SK-N-SH (cell line): ENCODE measurements at regions not wholly inside any gene's neighbourhood (a gene's known extent, or its start where the extent isn't known, plus 50 kb on each side); places are given as distances from the start of the nearest gene placed in this dataset.

Source experiments
- EP300 ChIP-seq, 2 experiments: IDR thresholded peaks; 2 replicates each; pipeline versions ENCODE4 v1.4.0 to v1.6.1; 2012; ENCODE audit warnings: borderline replicate concordance in 1 of 2, low read depth in 1 of 2, low read length in 1 of 2
- EZH2phosphoT487 ChIP-seq: fragments of 200-600 bp; sonication (generic); IDR thresholded peaks from 2 replicates; pipeline ENCODE4 v1.6.1; 2017; ENCODE audit warnings: low read depth, mixed run types, mild to moderate bottlenecking, antibody characterized with exemption, moderate library complexity, borderline replicate concordance
- JUND ChIP-seq: IDR thresholded peaks from 2 replicates; pipeline ENCODE4 v1.4.0; 2012
- RCOR1 ChIP-seq: fragments of 150-350 bp; IDR thresholded peaks from 2 replicates; pipeline ENCODE4 v1.6.1; 2017; ENCODE audit warnings: antibody characterized with exemption, low read length
- TAF1 ChIP-seq: IDR thresholded peaks from 2 replicates; pipeline ENCODE4 v1.6.1; 2012; ENCODE audit warnings: low read depth, mild to moderate bottlenecking, low read length, moderate library complexity, borderline replicate concordance
- YY1 ChIP-seq: IDR thresholded peaks from 2 replicates; pipeline ENCODE4 v1.4.0; 2012; ENCODE audit warnings: low read depth, mild to moderate bottlenecking
- TF ChIP-seq, protein P1 (sequence below): IDR thresholded peaks from 2 replicates; pipeline ENCODE4 v1.6.1; 2012; ENCODE audit warnings: mild to moderate bottlenecking, low read depth, low read length, moderate library complexity
- TF ChIP-seq, protein P2 (sequence below): fragments of 200-600 bp; sonication (generic); IDR thresholded peaks from 2 replicates; pipeline ENCODE4 v1.6.1; 2017; ENCODE audit warnings: antibody characterized with exemption, mild to moderate bottlenecking, moderate library complexity
- TF ChIP-seq, protein P3 (sequence below): fragments of 150-350 bp; IDR thresholded peaks from 2 replicates; pipeline ENCODE4 v1.6.1; 2017; ENCODE audit warnings: antibody characterized with exemption, low read length, low read depth, borderline replicate concordance

DNA sequence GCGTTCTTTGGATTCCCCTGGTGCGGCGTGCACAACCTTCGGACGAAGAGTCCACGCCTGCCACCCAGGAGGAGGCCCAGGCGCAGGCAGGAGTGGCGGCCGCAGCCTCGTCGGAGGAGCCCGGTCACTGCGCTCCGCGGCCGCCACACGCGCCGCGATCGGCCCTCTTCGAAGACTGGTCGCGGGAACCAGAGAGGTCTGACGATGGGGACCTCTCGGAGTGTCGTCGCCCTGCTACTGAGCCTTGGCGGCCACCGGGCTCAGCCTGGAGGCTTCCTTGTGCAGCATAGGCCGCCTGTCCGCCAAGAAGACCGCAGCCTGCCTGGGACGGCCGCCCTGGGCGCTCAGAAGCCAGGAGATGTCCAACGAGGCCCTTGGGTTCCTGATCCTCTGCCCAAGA is 112.5 kb upstream of the SELENOP start:
- TF ChIP-seq RCOR1 (no peak), YY1 (no peak), EZH2phosphoT487 (no peak), TAF1 (no peak), JUND (no peak), EP300 (IDR thresholded peaks at IDR 0.05; ENCODE audit: borderline replicate concordance in 1 of 2, low read depth in 1 of 2, low read length in 1 of 2) (no peak)
- TF ChIP-seq, protein P1, sequence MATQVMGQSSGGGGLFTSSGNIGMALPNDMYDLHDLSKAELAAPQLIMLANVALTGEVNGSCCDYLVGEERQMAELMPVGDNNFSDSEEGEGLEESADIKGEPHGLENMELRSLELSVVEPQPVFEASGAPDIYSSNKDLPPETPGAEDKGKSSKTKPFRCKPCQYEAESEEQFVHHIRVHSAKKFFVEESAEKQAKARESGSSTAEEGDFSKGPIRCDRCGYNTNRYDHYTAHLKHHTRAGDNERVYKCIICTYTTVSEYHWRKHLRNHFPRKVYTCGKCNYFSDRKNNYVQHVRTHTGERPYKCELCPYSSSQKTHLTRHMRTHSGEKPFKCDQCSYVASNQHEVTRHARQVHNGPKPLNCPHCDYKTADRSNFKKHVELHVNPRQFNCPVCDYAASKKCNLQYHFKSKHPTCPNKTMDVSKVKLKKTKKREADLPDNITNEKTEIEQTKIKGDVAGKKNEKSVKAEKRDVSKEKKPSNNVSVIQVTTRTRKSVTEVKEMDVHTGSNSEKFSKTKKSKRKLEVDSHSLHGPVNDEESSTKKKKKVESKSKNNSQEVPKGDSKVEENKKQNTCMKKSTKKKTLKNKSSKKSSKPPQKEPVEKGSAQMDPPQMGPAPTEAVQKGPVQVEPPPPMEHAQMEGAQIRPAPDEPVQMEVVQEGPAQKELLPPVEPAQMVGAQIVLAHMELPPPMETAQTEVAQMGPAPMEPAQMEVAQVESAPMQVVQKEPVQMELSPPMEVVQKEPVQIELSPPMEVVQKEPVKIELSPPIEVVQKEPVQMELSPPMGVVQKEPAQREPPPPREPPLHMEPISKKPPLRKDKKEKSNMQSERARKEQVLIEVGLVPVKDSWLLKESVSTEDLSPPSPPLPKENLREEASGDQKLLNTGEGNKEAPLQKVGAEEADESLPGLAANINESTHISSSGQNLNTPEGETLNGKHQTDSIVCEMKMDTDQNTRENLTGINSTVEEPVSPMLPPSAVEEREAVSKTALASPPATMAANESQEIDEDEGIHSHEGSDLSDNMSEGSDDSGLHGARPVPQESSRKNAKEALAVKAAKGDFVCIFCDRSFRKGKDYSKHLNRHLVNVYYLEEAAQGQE: no peak
- TF ChIP-seq, protein P2, sequence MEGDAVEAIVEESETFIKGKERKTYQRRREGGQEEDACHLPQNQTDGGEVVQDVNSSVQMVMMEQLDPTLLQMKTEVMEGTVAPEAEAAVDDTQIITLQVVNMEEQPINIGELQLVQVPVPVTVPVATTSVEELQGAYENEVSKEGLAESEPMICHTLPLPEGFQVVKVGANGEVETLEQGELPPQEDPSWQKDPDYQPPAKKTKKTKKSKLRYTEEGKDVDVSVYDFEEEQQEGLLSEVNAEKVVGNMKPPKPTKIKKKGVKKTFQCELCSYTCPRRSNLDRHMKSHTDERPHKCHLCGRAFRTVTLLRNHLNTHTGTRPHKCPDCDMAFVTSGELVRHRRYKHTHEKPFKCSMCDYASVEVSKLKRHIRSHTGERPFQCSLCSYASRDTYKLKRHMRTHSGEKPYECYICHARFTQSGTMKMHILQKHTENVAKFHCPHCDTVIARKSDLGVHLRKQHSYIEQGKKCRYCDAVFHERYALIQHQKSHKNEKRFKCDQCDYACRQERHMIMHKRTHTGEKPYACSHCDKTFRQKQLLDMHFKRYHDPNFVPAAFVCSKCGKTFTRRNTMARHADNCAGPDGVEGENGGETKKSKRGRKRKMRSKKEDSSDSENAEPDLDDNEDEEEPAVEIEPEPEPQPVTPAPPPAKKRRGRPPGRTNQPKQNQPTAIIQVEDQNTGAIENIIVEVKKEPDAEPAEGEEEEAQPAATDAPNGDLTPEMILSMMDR: no peak
- TF ChIP-seq, protein P3, sequence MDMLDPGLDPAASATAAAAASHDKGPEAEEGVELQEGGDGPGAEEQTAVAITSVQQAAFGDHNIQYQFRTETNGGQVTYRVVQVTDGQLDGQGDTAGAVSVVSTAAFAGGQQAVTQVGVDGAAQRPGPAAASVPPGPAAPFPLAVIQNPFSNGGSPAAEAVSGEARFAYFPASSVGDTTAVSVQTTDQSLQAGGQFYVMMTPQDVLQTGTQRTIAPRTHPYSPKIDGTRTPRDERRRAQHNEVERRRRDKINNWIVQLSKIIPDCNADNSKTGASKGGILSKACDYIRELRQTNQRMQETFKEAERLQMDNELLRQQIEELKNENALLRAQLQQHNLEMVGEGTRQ: no peak
